Smooth muscle cell (in vitro differentiated cells): ENCODE measurements at regions not wholly inside any gene's neighbourhood (a gene's known extent, or its start where the extent isn't known, plus 50 kb on each side); places are given as distances from the start of the nearest gene placed in this dataset.

Source experiments
- DNase-seq: peaks from one replicate; lab custom pipeline; 2025; ENCODE audit not compliant: unreplicated experiment; lab: John Stamatoyannopoulos, UW
- H2AFZ ChIP-seq: fragments of 200-600 bp; sonication (generic); 2 replicates; pipeline ENCODE4 v1.6.0; 2016; ENCODE audit warnings: antibody characterized with exemption, low read depth, mild to moderate bottlenecking
- H3F3A ChIP-seq: fragments of 200-600 bp; sonication (generic); 2 replicates; pipeline ENCODE4 v1.6.0; 2017; ENCODE audit warnings: antibody characterized with exemption, low read depth
- H3K27ac ChIP-seq: fragments of 200-600 bp; sonication (generic); 2 replicates; pipeline ENCODE4 v1.5.1; 2016; ENCODE audit warnings: low read depth, mild to moderate bottlenecking
- H3K27me3 ChIP-seq: fragments of 200-600 bp; sonication (generic); 2 replicates; pipeline ENCODE4 v1.6.1; 2016; ENCODE audit warnings: low read depth, mild to moderate bottlenecking
- H3K36me3 ChIP-seq: fragments of 200-600 bp; sonication (generic); 2 replicates; pipeline ENCODE4 v1.5.1; 2016; ENCODE audit warnings: low read depth
- H3K4me1 ChIP-seq: fragments of 200-600 bp; sonication (generic); 2 replicates; pipeline ENCODE4 v1.5.1; 2016; ENCODE audit warnings: low read depth
- H3K4me2 ChIP-seq: fragments of 200-600 bp; sonication (generic); 2 replicates; pipeline ENCODE4 v1.6.0; 2016; ENCODE audit warnings: mild to moderate bottlenecking
- H3K4me3 ChIP-seq: fragments of 200-600 bp; sonication (generic); 2 replicates; pipeline ENCODE4 v1.5.1; 2016; ENCODE audit warnings: mild to moderate bottlenecking
- H3K79me2 ChIP-seq: fragments of 200-600 bp; sonication (generic); 2 replicates; pipeline ENCODE4 v1.6.0; 2016; ENCODE audit warnings: low read depth, mild to moderate bottlenecking
- H3K9ac ChIP-seq: fragments of 200-600 bp; sonication (generic); 2 replicates; pipeline ENCODE4 v1.6.0; 2016; ENCODE audit warnings: low read depth
- H3K9me3 ChIP-seq: fragments of 200-600 bp; sonication (generic); replicated peaks from 2 replicates; pipeline ENCODE4 v1.5.1; 2016; ENCODE audit warnings: low read depth
- H4K20me1 ChIP-seq: fragments of 200-600 bp; sonication (generic); 2 replicates; pipeline ENCODE4 v1.6.0; 2016; ENCODE audit warnings: low read depth
- WGBS: methylation state at CpG from one replicate; pipeline ENCODE4 v1.1.7; 2016; ENCODE audit warnings: low lambda C conversion rate; 5-methylcytosine and 5-hydroxymethylcytosine counted together
- TF ChIP-seq, protein P1 (sequence below): fragments of 200-600 bp; sonication (generic); IDR thresholded peaks from 2 replicates; pipeline ENCODE4 v1.5.1; 2017; ENCODE audit warnings: borderline replicate concordance, mild to moderate bottlenecking, antibody characterized with exemption; ENCODE audit not compliant: insufficient read depth, poor library complexity, severe bottlenecking

DNA sequence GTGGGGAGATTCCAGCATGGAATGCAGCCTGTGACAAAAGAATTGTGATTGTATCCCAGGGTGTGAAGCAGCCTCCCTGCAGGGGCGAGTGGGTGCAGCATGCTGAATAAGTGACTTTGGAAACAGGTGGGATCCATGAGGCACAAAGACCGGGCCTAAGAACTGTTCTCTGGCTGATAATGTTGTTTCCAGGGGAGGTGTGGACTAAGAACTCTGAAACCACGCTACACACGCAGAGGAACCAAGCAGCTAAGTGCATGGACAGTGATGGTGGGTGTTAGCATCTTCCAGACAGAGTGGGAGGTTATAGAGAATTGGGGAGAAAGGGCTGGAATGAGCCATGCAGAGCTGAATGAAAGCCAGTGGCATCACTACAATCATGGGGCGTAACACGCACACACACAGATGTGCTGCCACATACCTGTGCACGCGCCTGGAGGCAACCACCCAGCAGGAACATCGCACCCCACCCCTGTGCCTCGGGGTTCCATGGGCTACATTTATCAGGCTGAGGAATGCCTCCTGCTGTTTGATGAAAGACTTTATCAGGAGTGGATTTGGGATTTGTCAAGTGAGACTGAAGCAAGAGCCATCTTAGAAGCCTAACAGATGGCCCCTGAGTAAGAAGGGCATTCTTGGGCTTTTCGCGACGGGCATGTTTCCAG is 424.5 kb upstream of the SALL3 start:
- H3K79me2 ChIP-seq, result no peaks in the 10 kb centered on the region
- H3K27me3 ChIP-seq, result no peaks in the 10 kb centered on the region
- no peak overlapping the region for H3K9ac ChIP-seq
- H2AFZ ChIP-seq, result no peak overlapping the region
- DNase-seq, result no peak
- no peak overlapping the region for H3K27ac ChIP-seq
- no peak overlapping the region for H3K4me2 ChIP-seq
- WGBS, result 89% methylated on average over 13 of the region's 13 CpGs
- TF ChIP-seq, protein P1, sequence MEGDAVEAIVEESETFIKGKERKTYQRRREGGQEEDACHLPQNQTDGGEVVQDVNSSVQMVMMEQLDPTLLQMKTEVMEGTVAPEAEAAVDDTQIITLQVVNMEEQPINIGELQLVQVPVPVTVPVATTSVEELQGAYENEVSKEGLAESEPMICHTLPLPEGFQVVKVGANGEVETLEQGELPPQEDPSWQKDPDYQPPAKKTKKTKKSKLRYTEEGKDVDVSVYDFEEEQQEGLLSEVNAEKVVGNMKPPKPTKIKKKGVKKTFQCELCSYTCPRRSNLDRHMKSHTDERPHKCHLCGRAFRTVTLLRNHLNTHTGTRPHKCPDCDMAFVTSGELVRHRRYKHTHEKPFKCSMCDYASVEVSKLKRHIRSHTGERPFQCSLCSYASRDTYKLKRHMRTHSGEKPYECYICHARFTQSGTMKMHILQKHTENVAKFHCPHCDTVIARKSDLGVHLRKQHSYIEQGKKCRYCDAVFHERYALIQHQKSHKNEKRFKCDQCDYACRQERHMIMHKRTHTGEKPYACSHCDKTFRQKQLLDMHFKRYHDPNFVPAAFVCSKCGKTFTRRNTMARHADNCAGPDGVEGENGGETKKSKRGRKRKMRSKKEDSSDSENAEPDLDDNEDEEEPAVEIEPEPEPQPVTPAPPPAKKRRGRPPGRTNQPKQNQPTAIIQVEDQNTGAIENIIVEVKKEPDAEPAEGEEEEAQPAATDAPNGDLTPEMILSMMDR, result no peak
- H3K4me3 ChIP-seq, result no peak overlapping the region
- H3K4me1 ChIP-seq, result no peaks in the 10 kb centered on the region
- H4K20me1 ChIP-seq, result no peaks in the 10 kb centered on the region
- no peaks in the 10 kb centered on the region for H3K36me3 ChIP-seq
- H3K9me3 ChIP-seq, result no peaks in the 10 kb centered on the region
- H3F3A ChIP-seq, result no peaks in the 10 kb centered on the region

DNA sequence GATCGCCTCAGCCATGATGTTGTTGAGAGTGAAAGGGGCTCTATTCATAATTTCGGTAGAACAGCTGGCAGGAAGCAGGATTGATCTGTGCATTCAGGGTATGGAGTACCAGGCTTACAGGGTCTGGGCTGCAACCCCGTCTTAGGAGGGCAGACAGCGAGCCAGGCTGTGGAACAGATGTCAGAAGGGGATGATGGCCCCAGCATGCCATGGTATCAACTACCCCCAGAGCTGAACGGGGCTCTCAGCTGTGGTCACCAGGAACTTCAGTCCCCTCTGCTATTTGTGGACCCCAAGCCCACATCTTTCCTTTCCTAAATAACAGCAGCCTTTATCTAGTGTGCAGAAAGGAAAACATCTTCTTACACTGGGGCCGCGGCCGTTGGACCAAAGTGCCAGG is 422.2 kb upstream of the SALL3 start:
- Histone ChIP-seq H3K4me1 (no peaks in the 10 kb centered on the region), H3K4me2 (no peak overlapping the region), H3K4me3 (no peak overlapping the region), H4K20me1 (no peaks in the 10 kb centered on the region), H3K9me3 (no peaks in the 10 kb centered on the region), H3F3A (no peaks in the 10 kb centered on the region), H3K27me3 (no peaks in the 10 kb centered on the region), H3K27ac (no peak overlapping the region), H3K36me3 (no peaks in the 10 kb centered on the region), H3K79me2 (no peaks in the 10 kb centered on the region), H3K9ac (no peak overlapping the region), H2AFZ (no peak overlapping the region)
- 91% methylated on average over 8 of the region's 8 CpGs for WGBS
- TF ChIP-seq, protein P1, result no peak
- DNase-seq, result no peak

DNA sequence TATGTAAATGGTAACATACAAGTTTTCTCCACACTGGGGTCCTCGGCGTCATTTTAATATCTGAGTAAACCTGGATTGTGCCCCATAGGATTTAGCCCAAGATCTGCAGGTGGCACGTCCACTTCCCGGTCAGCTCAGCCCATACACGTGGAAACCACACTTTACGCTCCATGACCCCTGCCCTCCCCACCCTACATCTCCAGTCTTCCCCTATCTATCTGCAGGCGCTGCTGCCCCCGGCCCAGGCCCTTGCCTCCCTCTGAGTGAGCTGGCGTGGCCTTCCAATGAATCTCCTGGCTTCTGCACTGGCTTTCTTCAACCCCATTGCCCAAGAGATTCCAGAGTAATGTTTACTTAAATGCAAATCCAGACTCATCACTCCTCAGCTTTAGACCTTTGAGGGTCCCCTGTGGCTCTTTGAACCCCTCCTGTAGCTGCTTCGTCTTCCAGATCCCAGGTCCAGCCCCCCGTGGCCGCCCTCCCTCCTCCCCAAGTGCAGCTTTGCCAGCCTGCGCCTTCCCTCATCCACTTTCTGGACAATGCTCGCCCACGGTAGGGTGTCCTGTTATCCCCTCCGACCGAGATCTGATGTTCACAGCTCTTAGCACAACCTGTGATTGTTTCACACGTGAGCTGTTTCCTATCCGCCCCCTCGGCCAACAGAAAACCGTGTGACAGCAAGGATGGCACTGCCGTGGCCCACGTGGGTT is 421.4 kb upstream of the SALL3 start:
- Histone ChIP-seq H3K4me3 (no peak overlapping the region), H3K4me1 (no peaks in the 10 kb centered on the region), H3K27me3 (no peaks in the 10 kb centered on the region), H3K9ac (no peak overlapping the region), H3K4me2 (no peak overlapping the region), H2AFZ (no peak overlapping the region), H3K27ac (no peak overlapping the region), H3K36me3 (no peaks in the 10 kb centered on the region), H3K9me3 (no peaks in the 10 kb centered on the region), H3F3A (no peaks in the 10 kb centered on the region), H3K79me2 (no peaks in the 10 kb centered on the region), H4K20me1 (no peaks in the 10 kb centered on the region)
- DNase-seq, result no peak
- TF ChIP-seq, protein P1, result no peak
- WGBS, result 92% methylated on average over 23 of the region's 23 CpGs
